ENCODE measurements at regions not wholly inside any gene's neighbourhood (a gene's known extent, or its start where the extent isn't known, plus 50 kb on each side); places are given as distances from the start of the nearest gene placed in this dataset.
"Not testable (repeated sequence)": the region's sequence is repeated elsewhere in the genome, so short reads cannot be mapped to it uniquely, and the experiment has no call there.

- no peak for DNase-seq
These were observed 53.8 kb downstream of the ADRB2 start for GRCh38 chr5:148880197-148880596.

- no peak for DNase-seq
These were observed 54.3 kb downstream of the ADRB2 start for GRCh38 chr5:148880696-148881095.

- DNase-seq: no peak
These were observed 55.9 kb downstream of the ADRB2 start for GRCh38 chr5:148882332-148882731.

GRCh38 chr5:148884339-148885020, 58.1 kb downstream of the ADRB2 start:
- no peak for DNase-seq

GRCh38 chr5:148887123-148887881, 60.9 kb downstream of the ADRB2 start:
- peak; percentile 20 for DNase-seq

- not testable (repeated sequence) for DNase-seq
These were observed 63.5 kb downstream of the ADRB2 start for GRCh38 chr5:148889936-148890335.

GRCh38 chr5:148895441-148895840, 69.0 kb downstream of the ADRB2 start:
- DNase-seq: not testable (repeated sequence)

GRCh38 chr5:148897842-148898241, 71.4 kb downstream of the ADRB2 start:
- no peak for DNase-seq

GRCh38 chr5:148898413-148899075, 72.1 kb downstream of the ADRB2 start:
- DNase-seq: no peak

- DNase-seq: no peak
These were observed 73.6 kb downstream of the ADRB2 start for GRCh38 chr5:148899993-148900392.

- DNase-seq: no peak
These were observed 76.1 kb downstream of the ADRB2 start for GRCh38 chr5:148902478-148902877.

GRCh38 chr5:148903587-148903986, 77.2 kb downstream of the ADRB2 start:
- no peak for DNase-seq

GRCh38 chr5:148904440-148904839, 78.0 kb downstream of the ADRB2 start:
- no peak for DNase-seq

GRCh38 chr5:148905541-148905940, 79.1 kb downstream of the ADRB2 start:
- no peak for DNase-seq

- no peak for DNase-seq
These were observed 80.6 kb downstream of the ADRB2 start for GRCh38 chr5:148906968-148907367.

GRCh38 chr5:148909040-148909439, 82.6 kb downstream of the ADRB2 start:
- no peak for DNase-seq

- DNase-seq: no peak
These were observed 83.4 kb downstream of the ADRB2 start for GRCh38 chr5:148909766-148910165.

- no peak for DNase-seq
These were observed 83.8 kb downstream of the ADRB2 start for GRCh38 chr5:148910216-148910615.

- no peak for DNase-seq
These were observed 84.4 kb downstream of the ADRB2 start for GRCh38 chr5:148910686-148911361.

- no peak for DNase-seq
These were observed 85.0 kb downstream of the ADRB2 start for GRCh38 chr5:148911386-148911785.

- no peak for DNase-seq
These were observed 85.7 kb downstream of the ADRB2 start for GRCh38 chr5:148912146-148912545.

- DNase-seq: no peak
These were observed 86.4 kb downstream of the ADRB2 start for GRCh38 chr5:148912714-148913398.

GRCh38 chr5:148913493-148913892, 87.1 kb downstream of the ADRB2 start:
- DNase-seq: no peak

All from activated CD4-positive, alpha-beta T cell treated with anti-CD3 and anti-CD28 coated beads, Interleukin-2, amount 50 U/mL, for 16 hours (primary cell).